HL-60/S4 treated with retinoic acid at 250 ng/mL for 4 days and 3 days (cell line): ENCODE measurements at regions not wholly inside any gene's neighbourhood (a gene's known extent, or its start where the extent isn't known, plus 50 kb on each side); places are given as distances from the start of the nearest gene placed in this dataset.

Source experiments
- in situ Hi-C: fragments of 300-500 bp; cut with MboI; formaldehyde crosslinking; loops from 2 replicates; pipeline ENCODE4 v1.7.0; 2022; ENCODE audit warnings: low sequenced_read_pairs

DNA sequence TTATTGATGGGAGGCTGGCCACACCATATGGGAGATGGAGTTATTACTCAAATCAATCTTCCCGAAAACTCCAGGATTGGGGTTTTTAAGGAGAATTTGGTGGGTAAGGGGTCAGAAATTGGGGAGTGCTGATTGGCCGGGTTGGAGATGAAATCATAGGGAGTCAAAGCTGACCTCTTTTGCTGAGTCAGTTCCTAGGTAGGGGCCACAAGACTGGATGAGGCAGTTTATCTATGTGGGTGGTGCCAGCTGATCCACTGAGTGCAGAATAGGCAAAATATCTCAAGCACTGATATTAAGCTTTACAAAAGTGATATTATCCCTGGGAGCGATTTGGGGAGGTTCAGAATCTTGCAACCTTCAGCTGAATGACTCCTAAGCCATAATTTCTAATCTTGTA is 75.7 kb upstream of the CLINT1 start:
- in situ Hi-C loops, result no loop called here

DNA sequence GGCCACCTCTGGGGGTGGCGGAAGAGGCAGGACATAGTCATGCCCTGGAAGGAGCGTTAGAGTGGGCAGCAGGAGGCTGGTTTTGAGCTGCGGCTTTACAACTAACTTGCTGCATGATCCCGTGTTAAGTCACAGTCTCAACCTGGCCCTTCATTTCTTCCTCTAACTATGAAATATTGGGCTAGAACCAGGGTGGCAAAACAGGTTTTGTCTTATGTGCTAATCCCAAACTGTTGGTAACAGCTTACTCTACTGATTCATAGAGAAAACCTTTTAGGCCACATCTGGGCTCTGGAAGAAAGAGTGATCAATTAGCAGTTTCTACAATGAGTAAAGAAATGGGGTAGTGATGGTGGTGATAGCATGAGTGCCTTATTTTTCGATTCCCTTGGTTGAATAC is 74.1 kb upstream of the CLINT1 start:
- in situ Hi-C loops, result no loop called here

DNA sequence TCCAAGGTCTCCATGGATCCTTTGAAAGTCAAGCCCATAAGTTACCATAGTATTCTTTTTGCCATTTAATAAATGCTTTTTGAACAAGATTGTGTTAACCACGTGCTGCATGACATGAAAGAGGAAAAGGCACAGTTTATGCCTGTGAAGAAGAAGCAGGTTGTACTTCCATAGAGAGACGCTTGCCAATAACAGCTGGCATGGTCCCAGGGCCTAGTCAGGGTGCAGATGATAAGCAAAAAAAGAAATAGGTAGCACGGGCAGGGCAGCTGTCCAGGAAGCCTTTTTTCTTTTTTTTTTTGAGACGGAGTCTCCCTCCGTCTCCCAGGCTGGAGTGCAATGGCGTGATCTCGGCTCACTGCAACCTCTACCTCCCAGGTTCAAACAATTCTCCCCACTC is 71.8 kb upstream of the CLINT1 start:
- in situ Hi-C loops, result no loop called here

DNA sequence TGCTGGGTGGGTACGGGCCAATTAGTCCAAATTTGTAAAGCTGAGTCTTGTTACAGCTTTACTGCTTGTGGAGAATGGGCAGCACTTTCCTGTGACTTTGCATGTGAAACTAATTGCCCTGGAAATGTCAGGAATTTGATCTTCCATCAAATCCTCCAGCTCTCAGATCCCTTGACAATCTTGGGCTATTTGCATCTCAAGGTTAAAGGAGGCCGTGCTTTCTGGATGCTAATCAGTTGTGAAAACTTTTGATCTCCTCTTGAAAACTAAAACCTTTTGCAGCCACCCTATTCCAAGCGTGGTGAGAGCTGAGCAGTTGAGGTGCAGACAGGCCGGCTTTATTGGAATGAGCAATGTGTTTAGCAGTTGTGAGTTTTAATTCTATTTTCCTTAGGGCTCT is 68.0 kb upstream of the CLINT1 start:
- in situ Hi-C loops, result no loop called here

DNA sequence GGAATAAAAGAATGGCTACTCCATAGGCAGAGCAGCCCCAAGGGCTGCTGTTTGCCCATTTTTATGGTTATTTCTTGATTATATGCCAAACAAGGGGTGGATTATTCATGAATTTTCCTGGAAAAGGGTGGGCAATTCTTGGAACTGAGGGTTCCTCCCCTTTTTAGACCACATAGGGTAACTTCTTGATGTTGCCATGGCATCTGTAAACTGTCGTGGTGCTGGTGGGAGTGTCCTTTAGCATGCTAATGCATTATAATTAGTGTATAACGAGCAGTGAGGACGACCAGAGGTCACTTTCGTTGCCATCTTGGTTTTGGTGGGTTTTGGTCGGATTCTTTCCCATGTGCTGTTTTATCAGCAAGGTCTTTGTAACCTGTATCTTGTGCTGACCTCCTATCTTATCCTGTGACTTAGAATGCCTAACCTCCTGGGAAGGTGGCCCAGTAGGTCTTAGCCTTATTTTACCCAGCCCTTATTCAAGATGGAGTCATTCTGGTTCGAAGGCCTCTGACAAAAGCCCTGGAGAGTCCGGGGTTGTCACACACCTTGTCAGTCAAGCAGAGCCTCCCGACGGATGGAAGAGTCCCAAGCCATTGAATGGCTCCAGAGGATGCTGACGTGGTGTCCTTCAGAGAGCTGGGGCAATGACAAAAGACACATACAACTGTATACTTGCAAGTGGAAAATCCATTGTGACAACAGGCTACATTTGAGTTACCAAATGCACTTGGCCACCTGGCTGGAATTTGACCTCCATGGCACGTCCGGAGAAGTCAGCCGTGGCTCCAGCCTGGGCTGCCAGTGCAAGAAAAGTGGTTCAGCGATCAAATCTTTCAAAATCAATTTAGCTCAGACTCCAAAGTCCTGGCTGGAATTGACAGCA is 67.1 kb upstream of the CLINT1 start:
- in situ Hi-C loops, result no loop called here

DNA sequence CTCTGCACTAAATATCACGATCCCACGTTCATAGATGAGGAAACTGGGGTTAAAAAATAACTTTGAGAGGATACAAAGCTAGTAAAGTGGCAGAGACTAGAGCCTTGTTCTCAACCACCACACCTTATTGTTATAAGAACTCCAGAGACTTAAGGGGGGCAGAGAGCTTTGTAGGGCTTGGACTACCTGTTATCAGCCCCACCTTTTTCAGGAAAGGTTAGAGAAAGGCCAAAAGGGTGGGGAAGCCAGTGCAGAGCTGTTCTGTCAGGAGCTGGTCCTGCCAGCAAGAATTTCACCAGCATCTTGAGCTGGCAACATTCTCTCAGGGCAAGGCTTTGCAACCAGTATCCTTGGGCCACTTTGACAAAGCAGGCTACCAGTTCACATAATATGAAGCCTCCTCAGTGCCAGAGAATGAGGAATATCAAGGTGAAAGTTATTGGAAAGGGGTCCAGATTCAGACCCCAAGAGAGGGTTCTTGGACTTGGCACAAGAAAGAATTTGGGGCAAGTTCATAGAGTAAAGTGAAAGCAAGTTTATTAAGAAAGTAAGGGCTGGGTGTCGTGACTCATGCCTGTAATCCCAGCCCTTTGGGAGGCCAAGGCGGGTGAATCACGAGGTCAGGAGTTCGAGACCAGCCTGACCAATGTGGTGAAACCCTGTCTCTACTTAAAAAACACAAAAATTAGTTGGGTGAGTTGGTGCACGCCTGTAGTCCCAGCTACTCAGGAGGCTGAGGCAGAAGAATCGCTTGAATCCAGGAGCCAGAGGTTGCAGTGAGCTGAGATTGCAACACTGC is 66.2 kb upstream of the CLINT1 start:
- in situ Hi-C loops, result no loop called here

DNA sequence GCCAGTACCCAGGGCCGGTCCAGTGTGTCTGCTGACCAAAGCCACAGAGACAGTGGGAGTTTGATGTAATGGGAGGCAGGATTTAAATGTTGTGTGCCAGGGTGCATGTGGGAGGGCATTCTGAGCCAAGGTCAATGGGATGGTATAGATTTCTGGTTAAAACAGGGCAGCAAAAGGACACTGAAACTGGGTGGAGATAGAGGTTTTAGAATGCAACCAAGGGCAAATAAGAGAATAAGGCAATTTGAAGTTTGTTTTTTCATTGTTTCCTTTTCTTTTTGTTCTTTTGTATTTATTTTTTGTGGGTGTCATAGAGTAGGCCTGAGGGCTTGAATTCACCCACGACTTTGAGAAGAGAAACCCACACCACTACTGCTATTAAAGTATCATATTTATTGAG is 65.5 kb upstream of the CLINT1 start:
- in situ Hi-C loops, result no loop called here

DNA sequence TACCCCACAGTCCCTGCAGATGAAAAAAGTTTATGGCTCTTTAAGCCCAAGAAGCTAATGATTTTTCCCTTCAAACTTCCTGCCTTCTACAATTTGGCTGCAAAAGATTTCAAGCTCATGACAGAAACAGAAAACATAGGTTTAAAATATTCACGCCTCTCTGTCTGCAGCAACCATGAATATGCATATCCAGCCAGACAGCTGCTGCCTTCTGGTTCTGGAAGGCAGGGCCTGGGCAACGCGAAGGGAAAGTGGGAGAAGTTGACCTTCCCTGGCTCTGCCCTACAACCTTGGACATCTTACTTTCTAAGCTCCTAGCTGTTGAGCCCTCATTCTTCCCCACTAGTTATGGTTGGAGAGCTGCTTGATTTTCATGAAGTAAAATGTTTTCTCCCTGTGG is 64.8 kb upstream of the CLINT1 start:
- in situ Hi-C loops, result no loop called here

DNA sequence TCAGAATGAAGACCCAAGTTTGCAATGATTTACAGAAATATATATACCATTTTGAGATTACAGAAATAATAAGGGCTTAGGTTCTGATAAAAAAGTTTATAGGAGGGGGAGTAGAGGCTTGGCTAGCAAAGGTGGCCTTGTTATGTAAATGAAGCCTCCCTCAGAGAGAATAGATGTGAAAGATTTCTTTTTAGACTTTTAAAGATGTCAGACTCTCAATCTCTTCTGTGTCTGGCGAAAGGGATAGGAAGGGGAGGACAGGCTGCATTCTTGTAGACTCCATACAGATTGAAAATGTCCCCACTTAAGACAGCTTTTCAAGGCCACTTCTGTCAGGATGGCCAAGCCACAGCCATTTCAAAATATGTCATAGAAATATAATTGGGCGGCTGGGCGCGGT is 63.1 kb upstream of the CLINT1 start:
- in situ Hi-C loops, result no loop called here

DNA sequence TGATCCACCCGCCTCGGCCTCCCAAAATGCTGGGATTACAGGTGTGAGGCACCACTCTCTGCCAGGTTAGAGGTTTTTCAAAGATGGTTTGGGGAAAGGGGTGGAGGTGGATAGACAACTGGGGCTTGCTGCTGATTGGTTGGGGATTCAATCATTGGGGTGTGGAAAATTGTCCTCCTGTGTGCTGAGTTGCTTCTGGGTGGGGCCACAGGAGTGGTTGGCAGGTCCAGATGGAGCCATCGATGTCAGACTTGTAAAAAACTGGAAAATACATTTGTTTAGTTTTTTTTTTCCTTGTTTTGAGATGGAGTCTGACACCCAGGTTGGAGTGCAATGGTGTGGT is 61.9 kb upstream of the CLINT1 start:
- in situ Hi-C loops, result no loop called here

DNA sequence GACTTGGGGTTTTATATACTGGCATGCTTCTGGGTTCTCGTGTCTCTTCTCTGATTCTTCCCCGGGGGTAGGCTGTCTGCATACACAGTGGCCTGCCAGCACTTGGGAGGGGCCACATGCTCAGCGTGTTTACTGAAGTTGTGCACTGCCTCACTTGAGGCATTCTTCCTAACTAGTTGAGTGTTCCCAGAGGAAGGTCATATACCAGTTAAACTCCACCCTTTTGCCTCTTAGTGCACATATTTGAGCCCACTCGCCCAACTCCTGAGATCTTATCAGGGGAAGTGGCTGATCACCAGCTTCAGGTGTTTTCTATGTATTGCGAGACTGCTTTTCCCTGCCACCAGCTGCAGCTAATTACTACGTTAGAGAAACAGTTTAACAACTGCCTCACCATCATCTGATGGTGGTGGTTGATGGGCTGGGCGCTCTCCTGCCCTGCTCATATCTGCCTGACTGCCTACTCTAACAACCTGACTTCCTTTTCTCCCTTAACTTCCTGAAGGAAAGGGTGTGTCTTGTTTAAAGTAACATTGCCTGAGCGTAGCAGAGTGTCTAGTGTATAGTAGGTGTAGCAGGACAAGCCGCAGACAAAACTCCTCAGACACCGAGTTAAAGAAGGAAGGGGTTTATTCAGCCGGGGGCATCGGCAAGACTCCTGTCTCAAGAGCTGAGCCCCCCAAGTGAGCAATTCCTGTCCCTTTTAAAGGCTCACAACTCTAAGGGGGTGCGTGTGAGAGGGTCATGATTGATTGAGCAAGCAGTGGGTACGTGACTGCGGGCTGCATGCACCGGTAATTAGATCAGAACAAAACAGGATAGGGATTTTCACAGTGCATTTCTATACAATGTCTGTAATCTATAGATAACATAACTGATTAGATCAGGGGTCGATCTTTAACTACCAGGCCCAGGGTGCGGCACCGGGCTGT is 60.1 kb upstream of the CLINT1 start:
- in situ Hi-C loops, result no loop called here

DNA sequence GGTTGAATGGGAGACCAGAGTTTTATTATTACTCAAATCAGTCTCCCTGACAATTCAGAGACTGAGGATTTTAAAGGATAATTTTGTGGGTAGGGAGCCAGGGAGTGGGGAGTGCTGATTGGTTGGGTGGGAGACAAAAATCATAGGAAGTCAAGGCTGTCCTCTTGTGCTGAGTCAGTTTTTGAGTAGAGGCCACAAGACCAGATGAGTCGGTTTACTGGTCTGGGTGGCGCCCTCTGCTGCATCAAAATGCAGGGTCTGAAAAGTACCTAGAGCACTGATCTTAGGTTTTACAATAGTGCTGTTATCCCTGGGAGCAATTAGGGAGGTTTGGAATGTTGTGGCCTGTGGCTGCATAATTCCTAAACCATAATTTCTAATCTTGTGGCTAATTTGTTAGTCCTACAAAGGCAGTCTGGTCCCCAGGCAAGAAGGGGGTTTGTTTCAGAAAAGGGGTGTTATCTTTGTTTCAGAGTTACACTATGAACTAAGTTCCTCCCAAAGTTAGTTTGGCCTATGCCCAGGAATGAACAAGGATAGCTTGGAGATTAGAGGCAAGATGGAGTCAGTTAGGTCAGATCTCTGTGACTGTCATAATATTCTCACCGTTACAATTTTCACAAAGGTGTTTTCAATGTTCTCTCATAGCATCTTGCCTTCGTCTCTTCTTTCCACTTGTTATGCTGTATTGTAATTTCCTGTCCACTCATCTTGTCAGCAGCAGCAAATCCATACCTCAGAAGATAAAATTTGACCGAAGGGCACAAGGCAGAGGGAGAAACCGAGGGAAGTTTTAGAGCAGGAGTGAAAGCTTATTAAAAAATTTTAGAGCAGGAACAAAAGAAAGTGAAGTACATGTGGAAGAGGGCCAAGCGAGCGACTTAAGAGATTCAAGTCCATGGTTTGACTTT is 59.2 kb upstream of the CLINT1 start:
- in situ Hi-C loops, result no loop called here

DNA sequence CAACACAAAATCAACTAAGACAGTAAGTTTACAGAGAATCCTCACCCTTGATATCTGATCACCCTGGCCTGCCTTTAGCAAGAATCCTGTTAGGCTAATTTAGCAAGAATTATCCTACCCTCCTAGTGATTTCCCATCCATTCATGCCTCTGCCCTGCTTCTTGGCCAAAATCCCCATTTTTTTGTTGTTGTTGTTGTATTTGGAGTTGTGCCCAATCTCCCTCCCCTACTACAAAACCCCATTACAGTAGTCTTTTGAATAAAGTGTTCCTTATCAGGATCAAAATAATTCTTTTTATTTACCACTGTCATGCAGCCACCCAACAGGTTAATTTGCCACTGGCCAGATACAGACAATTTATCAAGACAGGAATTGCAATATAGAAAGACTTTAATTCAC is 58.5 kb upstream of the CLINT1 start:
- in situ Hi-C loops, result no loop called here

DNA sequence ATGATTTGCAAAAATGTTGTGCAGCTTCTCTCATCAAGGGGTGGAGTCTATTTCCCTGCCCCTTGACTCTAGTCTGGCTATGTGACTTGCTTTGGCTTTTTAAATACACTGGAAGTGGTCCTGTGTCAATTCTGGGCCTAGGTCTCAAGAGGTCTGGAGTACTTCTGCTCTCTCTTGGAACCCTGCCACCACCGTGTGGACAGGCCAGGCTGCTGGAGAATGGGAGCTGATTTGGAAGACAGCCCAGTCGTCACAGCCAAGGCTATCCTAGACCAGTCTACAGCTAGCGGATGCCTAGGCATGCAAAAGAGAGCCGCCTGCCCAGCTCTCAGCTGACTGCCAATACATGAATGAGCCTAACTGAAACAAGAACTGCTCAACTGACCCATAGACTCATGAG is 56.7 kb upstream of the CLINT1 start:
- in situ Hi-C loops, result no loop called here

DNA sequence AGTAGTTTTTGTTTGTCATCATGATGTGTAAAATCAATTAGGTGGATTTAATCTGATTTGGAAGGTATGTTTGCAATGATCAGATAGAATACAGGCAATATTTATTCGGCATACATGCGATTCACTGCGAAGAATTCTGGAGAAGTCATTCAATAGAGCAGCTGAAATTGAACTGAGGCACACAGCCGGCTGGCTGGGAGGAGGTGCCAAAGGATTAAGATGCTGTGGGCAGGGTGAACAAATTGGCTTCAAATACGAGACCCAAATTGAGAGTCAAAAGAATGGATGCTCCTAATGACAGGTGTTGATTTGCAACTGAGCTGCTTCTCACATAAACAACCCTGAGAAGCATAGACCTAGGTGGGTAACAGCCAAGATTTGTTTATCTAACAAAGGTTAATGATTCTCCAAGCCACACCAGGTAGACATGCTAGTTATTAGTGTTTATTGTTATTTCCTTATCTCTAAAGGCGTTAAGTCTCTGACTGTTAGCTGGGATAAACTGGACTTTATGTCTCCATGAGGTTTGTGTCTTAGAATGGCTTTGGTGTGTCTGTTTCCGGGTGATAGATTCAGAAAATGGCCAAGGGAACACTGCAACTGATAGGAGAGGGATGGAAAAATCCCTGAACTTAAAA is 55.3 kb upstream of the CLINT1 start:
- in situ Hi-C loops, result no loop called here

DNA sequence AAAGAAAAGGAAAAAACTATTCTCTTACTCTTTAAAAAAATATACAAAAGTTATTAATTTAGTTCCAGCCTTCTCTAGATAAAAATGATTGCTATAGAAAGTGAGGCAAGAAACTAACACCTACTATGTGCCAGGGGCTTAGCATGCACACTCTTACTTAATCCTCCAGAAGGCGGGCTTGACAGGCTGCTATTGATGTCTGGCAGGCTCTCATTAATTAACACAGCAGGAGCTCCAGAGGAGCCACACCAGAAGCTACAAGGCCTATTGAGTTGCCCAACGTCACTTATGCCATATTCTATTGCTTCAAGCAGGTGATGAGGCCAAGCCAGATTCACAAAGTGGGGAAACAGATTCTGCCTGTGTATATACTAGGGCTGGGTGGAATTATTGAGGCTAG is 54.6 kb upstream of the CLINT1 start:
- in situ Hi-C loops, result no loop called here

DNA sequence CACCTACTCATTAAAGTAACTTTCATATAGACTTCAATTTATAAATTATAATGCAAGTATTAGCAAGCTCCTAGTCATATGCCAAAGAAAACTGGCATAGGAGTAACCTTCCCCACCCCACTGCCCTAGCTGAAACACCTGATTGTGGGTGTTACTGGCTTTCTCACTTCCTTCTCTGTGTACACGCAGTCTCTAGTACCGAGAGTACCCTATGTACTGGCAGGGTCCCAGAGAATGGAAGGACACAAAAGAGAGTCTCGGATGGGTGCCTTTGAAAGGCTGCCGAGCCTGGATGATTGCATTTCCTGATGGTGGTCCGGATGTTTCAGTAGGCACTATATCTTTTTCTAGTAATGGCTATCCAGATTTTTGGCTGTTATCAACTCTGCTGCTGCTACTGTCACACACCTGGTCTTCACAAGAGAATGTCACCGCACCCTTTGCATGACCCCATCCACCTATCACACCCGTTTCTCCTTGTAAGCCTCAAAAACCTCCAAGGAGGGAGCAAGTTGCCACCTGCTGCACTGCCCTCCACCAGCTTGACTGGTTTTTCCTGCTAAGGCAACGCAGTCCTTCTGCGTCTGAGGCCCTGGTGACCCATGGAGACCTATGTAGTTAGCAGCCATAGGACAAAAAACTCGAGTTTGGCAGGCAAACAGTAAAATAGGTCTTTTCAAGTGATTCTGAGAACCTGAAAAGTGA is 53.8 kb upstream of the CLINT1 start:
- in situ Hi-C loops, result no loop called here

DNA sequence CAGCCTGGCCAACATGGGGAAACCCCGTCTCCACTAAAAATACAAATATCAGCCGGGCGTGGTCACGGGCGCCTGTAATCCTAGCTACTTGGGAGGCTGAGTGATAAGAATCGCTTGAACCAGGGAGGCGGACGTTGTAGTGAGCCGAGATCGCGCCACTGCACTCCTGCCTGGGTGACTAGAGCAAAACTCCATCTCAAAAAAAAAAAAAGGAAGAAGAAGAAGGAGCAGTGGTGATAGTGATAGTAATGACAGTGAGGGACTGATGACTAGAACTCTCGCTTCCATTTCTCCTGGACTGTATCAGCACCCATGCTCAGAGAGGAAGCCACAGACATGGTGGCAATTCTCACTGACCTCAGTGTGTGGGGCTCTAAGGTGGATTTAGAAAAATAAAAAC is 52.6 kb upstream of the CLINT1 start:
- in situ Hi-C loops, result no loop called here
